ENCODE measurements at regions not wholly inside any gene's neighbourhood (a gene's known extent, or its start where the extent isn't known, plus 50 kb on each side); places are given as distances from the start of the nearest gene placed in this dataset.

DNA sequence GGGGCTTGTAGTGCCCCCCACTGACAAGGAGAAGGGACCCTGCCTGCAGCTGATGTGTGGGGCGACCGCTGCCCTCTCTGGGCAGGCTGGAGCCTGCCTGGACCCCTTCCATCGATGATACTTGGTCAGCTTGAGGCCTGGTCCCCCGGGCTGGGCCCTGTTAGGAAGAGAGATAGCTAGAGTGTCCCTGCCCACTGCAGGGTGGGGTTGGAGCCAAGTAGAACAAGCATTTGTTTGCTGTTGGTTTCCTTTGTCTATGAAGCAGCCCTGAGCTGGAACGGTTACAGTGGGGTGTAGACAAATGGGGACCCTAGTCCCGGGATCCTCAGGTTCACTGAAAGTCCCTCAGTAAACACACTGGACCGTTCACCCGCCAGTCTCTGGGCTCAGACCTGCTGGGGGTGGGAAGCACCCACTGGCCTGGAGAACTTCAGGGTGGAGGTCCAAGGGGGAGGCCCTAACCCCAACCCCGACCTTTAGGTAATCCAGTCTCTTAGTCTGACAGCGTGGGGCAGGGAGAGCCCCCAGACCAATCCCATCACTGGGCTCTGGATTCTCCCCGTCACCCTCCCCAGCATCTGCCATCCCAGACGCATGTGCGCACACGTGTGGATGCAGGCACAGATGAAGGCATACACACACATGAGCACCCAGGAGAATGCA, 204.8 kb upstream of the ZNF536 start:
- TF ChIP-seq, protein P1, sequence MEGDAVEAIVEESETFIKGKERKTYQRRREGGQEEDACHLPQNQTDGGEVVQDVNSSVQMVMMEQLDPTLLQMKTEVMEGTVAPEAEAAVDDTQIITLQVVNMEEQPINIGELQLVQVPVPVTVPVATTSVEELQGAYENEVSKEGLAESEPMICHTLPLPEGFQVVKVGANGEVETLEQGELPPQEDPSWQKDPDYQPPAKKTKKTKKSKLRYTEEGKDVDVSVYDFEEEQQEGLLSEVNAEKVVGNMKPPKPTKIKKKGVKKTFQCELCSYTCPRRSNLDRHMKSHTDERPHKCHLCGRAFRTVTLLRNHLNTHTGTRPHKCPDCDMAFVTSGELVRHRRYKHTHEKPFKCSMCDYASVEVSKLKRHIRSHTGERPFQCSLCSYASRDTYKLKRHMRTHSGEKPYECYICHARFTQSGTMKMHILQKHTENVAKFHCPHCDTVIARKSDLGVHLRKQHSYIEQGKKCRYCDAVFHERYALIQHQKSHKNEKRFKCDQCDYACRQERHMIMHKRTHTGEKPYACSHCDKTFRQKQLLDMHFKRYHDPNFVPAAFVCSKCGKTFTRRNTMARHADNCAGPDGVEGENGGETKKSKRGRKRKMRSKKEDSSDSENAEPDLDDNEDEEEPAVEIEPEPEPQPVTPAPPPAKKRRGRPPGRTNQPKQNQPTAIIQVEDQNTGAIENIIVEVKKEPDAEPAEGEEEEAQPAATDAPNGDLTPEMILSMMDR (IDR thresholded peaks at IDR 0.05) = no peak
- no peak for TF ChIP-seq POLR2A (IDR thresholded peaks at IDR 0.05)

Data from thyroid gland (tissue), 4 donors.